ENCODE measurements at regions not wholly inside any gene's neighbourhood (a gene's known extent, or its start where the extent isn't known, plus 50 kb on each side); places are given as distances from the start of the nearest gene placed in this dataset.
A peak's percentile ranks its signal among the peaks of the same experiment; 100 is the strongest.
"Not testable (repeated sequence)": the region's sequence is repeated elsewhere in the genome, so short reads cannot be mapped to it uniquely, and the experiment has no call there.

- no peak overlapping the region for H3K4me3 ChIP-seq (ENCODE audit: low read length)
- peaks cover 9 to 20% of the 10 kb centered on the region in 2 donors for H3K27me3 Mint-ChIP-seq (ENCODE audit: low read depth in 2 of 2)
Measured at GRCh38 chr12:24661657-24662096, 287.2 kb downstream of the BCAT1 start.

DNA sequence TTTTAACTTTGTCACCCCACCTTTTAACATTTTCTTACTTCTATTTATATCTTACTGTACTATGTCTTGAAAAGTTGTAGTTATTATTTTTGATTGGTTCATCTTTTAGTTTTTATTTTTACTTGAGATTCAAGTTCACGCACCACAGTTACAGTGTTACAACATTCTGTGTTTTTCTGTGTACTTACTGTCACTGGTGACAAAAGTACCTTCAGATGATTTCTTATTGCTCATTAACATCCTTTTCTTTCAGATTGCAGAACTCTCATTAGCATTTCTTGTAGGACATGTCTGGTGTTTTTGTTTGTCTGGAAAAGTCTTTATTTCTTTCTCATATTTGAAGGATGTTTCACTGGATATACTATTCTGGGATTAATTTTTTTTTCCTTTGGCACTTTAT is 289.9 kb downstream of the BCAT1 start:
- Histone ChIP-seq H3K4me3 (ENCODE audit: low read length) (no peak overlapping the region), H3K27ac (ENCODE audit: low read length) (no peak overlapping the region), H3K27me3 (ENCODE audit: control insufficient read depth, insufficient read depth, low read length) (no peaks in the 10 kb centered on the region), H3K9me3 (ENCODE audit: control insufficient read depth, insufficient read depth, low read length) (no peaks in the 10 kb centered on the region), H3K4me1 (ENCODE audit: control insufficient read depth, insufficient read depth, low read length) (no peaks in the 10 kb centered on the region), H3K36me3 (ENCODE audit: control insufficient read depth, insufficient read depth, low read length) (no peaks in the 10 kb centered on the region)
- Mint-ChIP-seq H3K27ac (no peak overlapping the region), H3K4me1 (no peaks in the 10 kb centered on the region), H3K9me3 (no peaks in the 10 kb centered on the region), H3K36me3 (no peaks in the 10 kb centered on the region), H3K27me3 (ENCODE audit: low read depth in 2 of 2) (peaks cover 5 to 11% of the 10 kb centered on the region in 2 donors), H3K4me3 (no peak overlapping the region)
- ATAC-seq (no peak), DNase-seq (no peak)
- TF ChIP-seq CTCF (IDR thresholded peaks at IDR 0.05): no peak
- intact Hi-C loops (cut with micrococcal nuclease): no loop called here
- WGBS (ENCODE audit: insufficient coverage): 100% methylated on average over 1 of the region's 1 CpG

More at GRCh38 chr12:24661657-24662096, 287.2 kb downstream of the BCAT1 start:
- no peak for TF ChIP-seq CTCF (IDR thresholded peaks at IDR 0.05)
- H3K27me3 ChIP-seq (ENCODE audit: control insufficient read depth, insufficient read depth, low read length): no peaks in the 10 kb centered on the region
- H3K4me1 ChIP-seq (ENCODE audit: control insufficient read depth, insufficient read depth, low read length): no peaks in the 10 kb centered on the region
- H3K27ac ChIP-seq (ENCODE audit: low read length): no peak overlapping the region
- ATAC-seq (no peak), DNase-seq (peak in 1 of 2 donors; percentile 1)
- no peak overlapping the region for H3K4me3 Mint-ChIP-seq
- no peaks in the 10 kb centered on the region for H3K36me3 Mint-ChIP-seq
- intact Hi-C loops (cut with micrococcal nuclease): no loop called here
- H3K36me3 ChIP-seq (ENCODE audit: control insufficient read depth, insufficient read depth, low read length): no peaks in the 10 kb centered on the region
- H3K4me1 Mint-ChIP-seq: no peaks in the 10 kb centered on the region
- no peaks in the 10 kb centered on the region for H3K9me3 ChIP-seq (ENCODE audit: control insufficient read depth, insufficient read depth, low read length)
- 52% methylated on average over 5 of the region's 5 CpGs for WGBS (ENCODE audit: insufficient coverage)
- no peaks in the 10 kb centered on the region for H3K9me3 Mint-ChIP-seq
- H3K27ac Mint-ChIP-seq: no peak overlapping the region

- H3K4me3 Mint-ChIP-seq; intact Hi-C loops (cut with micrococcal nuclease); H3K4me1 ChIP-seq (ENCODE audit: control insufficient read depth, insufficient read depth, low read length); H3K9me3 ChIP-seq (ENCODE audit: control insufficient read depth, insufficient read depth, low read length); H3K36me3 Mint-ChIP-seq; DNase-seq; ATAC-seq; H3K4me1 Mint-ChIP-seq; H3K4me3 ChIP-seq (ENCODE audit: low read length); H3K9me3 Mint-ChIP-seq; H3K27ac Mint-ChIP-seq; H3K27me3 ChIP-seq (ENCODE audit: control insufficient read depth, insufficient read depth, low read length); H3K36me3 ChIP-seq (ENCODE audit: control insufficient read depth, insufficient read depth, low read length); H3K27ac ChIP-seq (ENCODE audit: low read length): not testable (repeated sequence)
- 88% methylated on average over 3 of the region's 4 CpGs for WGBS (ENCODE audit: insufficient coverage)
- H3K27me3 Mint-ChIP-seq (ENCODE audit: low read depth in 2 of 2): peaks cover 3 to 10% of the 10 kb centered on the region in 2 donors
Measured at GRCh38 chr12:24654344-24654743, 294.6 kb downstream of the BCAT1 start.

DNA sequence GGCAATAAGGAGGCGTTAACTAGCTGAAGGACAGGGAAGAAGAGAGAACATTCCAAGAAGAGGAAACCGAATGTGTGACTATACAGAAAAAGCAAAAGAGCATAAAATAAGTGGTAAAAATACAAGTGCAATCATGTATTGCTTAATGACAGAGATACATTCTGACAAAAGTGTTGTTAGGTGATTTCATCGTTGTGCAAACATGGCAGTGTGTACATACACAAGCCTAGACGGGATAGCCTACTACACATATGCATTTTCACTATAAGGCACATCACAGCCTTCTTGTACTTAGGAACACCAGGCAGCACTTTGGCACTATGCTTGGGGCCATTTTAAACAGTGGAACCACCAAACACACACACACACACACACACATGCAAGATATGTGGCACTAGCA is 299.3 kb downstream of the BCAT1 start:
- no peak for TF ChIP-seq CTCF (IDR thresholded peaks at IDR 0.05)
- ATAC-seq (no peak), DNase-seq (no peak)
- H3K9me3 ChIP-seq (ENCODE audit: control insufficient read depth, insufficient read depth, low read length): no peaks in the 10 kb centered on the region
- H3K27ac ChIP-seq (ENCODE audit: low read length): no peak overlapping the region
- H3K27ac Mint-ChIP-seq: no peak overlapping the region
- H3K9me3 Mint-ChIP-seq: peaks cover 2 to 6% of the 10 kb centered on the region in 2 donors
- intact Hi-C loops (cut with micrococcal nuclease): no loop called here
- H3K4me3 ChIP-seq (ENCODE audit: low read length): no peak overlapping the region
- no peak overlapping the region for H3K4me3 Mint-ChIP-seq
- H3K36me3 ChIP-seq (ENCODE audit: control insufficient read depth, insufficient read depth, low read length): no peaks in the 10 kb centered on the region
- no peaks in the 10 kb centered on the region for H3K27me3 Mint-ChIP-seq (ENCODE audit: low read depth in 2 of 2)
- H3K4me1 Mint-ChIP-seq: no peaks in the 10 kb centered on the region
- 79% methylated on average over 4 of the region's 4 CpGs for WGBS (ENCODE audit: insufficient coverage)
- no peaks in the 10 kb centered on the region for H3K4me1 ChIP-seq (ENCODE audit: control insufficient read depth, insufficient read depth, low read length)
- H3K36me3 Mint-ChIP-seq: no peaks in the 10 kb centered on the region
- no peaks in the 10 kb centered on the region for H3K27me3 ChIP-seq (ENCODE audit: control insufficient read depth, insufficient read depth, low read length)
